ENCODE measurements at regions not wholly inside any gene's neighbourhood (a gene's known extent, or its start where the extent isn't known, plus 50 kb on each side); places are given as distances from the start of the nearest gene placed in this dataset.

GRCh38 chrX:23269923-23270322 is 64.7 kb upstream of the PTCHD1 start:
- TF ChIP-seq, protein P1, sequence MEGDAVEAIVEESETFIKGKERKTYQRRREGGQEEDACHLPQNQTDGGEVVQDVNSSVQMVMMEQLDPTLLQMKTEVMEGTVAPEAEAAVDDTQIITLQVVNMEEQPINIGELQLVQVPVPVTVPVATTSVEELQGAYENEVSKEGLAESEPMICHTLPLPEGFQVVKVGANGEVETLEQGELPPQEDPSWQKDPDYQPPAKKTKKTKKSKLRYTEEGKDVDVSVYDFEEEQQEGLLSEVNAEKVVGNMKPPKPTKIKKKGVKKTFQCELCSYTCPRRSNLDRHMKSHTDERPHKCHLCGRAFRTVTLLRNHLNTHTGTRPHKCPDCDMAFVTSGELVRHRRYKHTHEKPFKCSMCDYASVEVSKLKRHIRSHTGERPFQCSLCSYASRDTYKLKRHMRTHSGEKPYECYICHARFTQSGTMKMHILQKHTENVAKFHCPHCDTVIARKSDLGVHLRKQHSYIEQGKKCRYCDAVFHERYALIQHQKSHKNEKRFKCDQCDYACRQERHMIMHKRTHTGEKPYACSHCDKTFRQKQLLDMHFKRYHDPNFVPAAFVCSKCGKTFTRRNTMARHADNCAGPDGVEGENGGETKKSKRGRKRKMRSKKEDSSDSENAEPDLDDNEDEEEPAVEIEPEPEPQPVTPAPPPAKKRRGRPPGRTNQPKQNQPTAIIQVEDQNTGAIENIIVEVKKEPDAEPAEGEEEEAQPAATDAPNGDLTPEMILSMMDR (IDR thresholded peaks at IDR 0.05) = no peak
- TF ChIP-seq POLR2AphosphoS5 (IDR thresholded peaks at IDR 0.05) (peak in 3 of 4 donors; percentile 19 to 77 (median 76)), POLR2A (IDR thresholded peaks at IDR 0.05) (no peak)

All from sigmoid colon (tissue), 4 donors.